HepG2 (cell line): ENCODE measurements at regions not wholly inside any gene's neighbourhood (a gene's known extent, or its start where the extent isn't known, plus 50 kb on each side); places are given as distances from the start of the nearest gene placed in this dataset.

Experiments used
- BCLAF1 ChIP-seq: fragments of 450-650 bp; IDR thresholded peaks from 2 replicates; pipeline ENCODE4 v1.6.1; 2017; ENCODE audit warnings: mild to moderate bottlenecking
- ETV5 ChIP-seq: IDR thresholded peaks from 2 replicates; pipeline ENCODE4 v1.6.1; 2018; ENCODE audit warnings: missing biosample characterization, missing genetic modification reagents, inconsistent platforms, borderline replicate concordance
- GFI1 ChIP-seq: sonication (generic); formaldehyde crosslinking; IDR thresholded peaks from 2 replicates; pipeline ENCODE4 v1.5.0; 2020; ENCODE audit warnings: missing genetic modification reagents, mild to moderate bottlenecking, borderline replicate concordance
- HDAC6 ChIP-seq: fragments of 200-600 bp; sonication (generic); IDR thresholded peaks from 2 replicates; pipeline ENCODE4 v1.7.0; 2017; ENCODE audit warnings: mild to moderate bottlenecking, antibody characterized with exemption, low read length, low read depth
- HINFP ChIP-seq: sonication (generic); formaldehyde crosslinking; IDR thresholded peaks from 2 replicates; pipeline ENCODE4 v1.4.0; 2020; ENCODE audit warnings: low read depth, mild to moderate bottlenecking, missing genetic modification reagents
- HMGA1 ChIP-seq: sonication (generic); formaldehyde crosslinking; conservative IDR thresholded peaks from 2 replicates; pipeline ENCODE4 v1.4.0; 2020; ENCODE audit warnings: missing genetic modification reagents
- NCOA1 ChIP-seq: sonication (generic); formaldehyde crosslinking; IDR thresholded peaks from 2 replicates; pipeline ENCODE4 v1.9.0; 2021; ENCODE audit warnings: missing genetic modification reagents
- NFKBIZ ChIP-seq: IDR thresholded peaks from 2 replicates; pipeline ENCODE4 v1.6.1; 2018; ENCODE audit warnings: missing genetic modification reagents, missing compliant biosample characterization
- RXRB ChIP-seq: IDR thresholded peaks from 2 replicates; pipeline ENCODE4 v1.6.1; 2016; ENCODE audit warnings: borderline replicate concordance, missing genetic modification reagents, missing compliant biosample characterization
- TARDBP ChIP-seq: sonication (generic); formaldehyde crosslinking; IDR thresholded peaks from 2 replicates; pipeline ENCODE4 v1.8.0; 2022; ENCODE audit warnings: mild to moderate bottlenecking, missing genetic modification reagents
- ZFP36 ChIP-seq: fragments of 150-350 bp; IDR thresholded peaks from 2 replicates; pipeline ENCODE4 v1.6.1; 2018; ENCODE audit warnings: borderline replicate concordance, low read length, low read depth; ENCODE audit not compliant: partially characterized antibody
- ZNF317 ChIP-seq: sonication (generic); formaldehyde crosslinking; IDR thresholded peaks from 2 replicates; pipeline ENCODE4 v1.5.0; 2020; ENCODE audit warnings: mild to moderate bottlenecking, missing genetic modification reagents
- ZNF432 ChIP-seq: sonication (generic); formaldehyde crosslinking; IDR thresholded peaks from 2 replicates; pipeline ENCODE4 v1.5.0; 2020; ENCODE audit warnings: missing genetic modification reagents, mild to moderate bottlenecking, borderline replicate concordance
- TF ChIP-seq, protein P1 (sequence below): conservative IDR thresholded peaks from 2 replicates; pipeline ENCODE4 v1.6.1; 2018; ENCODE audit warnings: missing genetic modification reagents
- TF ChIP-seq, protein P2 (sequence below): sonication (generic); formaldehyde crosslinking; IDR thresholded peaks from 2 replicates; pipeline ENCODE4 v1.4.0; 2020; ENCODE audit warnings: missing genetic modification reagents, mild to moderate bottlenecking, borderline replicate concordance
- TF ChIP-seq, protein P3 (sequence below): IDR thresholded peaks from 2 replicates; pipeline ENCODE4 v1.4.0; 2020; ENCODE audit warnings: mild to moderate bottlenecking, missing genetic modification reagents

GRCh38 chr4:123555233-123555806, 158.7 kb downstream of the SPRY1 start (continued):
- no peak for TF ChIP-seq ZFP36
- no peak for TF ChIP-seq NCOA1 (CRISPR knock-in tag)
- TF ChIP-seq, protein P1, sequence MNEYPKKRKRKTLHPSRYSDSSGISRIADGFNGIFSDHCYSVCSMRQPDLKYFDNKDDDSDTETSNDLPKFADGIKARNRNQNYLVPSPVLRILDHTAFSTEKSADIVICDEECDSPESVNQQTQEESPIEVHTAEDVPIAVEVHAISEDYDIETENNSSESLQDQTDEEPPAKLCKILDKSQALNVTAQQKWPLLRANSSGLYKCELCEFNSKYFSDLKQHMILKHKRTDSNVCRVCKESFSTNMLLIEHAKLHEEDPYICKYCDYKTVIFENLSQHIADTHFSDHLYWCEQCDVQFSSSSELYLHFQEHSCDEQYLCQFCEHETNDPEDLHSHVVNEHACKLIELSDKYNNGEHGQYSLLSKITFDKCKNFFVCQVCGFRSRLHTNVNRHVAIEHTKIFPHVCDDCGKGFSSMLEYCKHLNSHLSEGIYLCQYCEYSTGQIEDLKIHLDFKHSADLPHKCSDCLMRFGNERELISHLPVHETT (CRISPR knock-in tag), result 0 out of 2 replicates have a peak, but pooled peaks have one; percentile 35
- 0 out of 2 replicates have a peak, but pooled peaks have one; percentile 51 for TF ChIP-seq HINFP
- TF ChIP-seq GFI1 (CRISPR knock-in tag), result peak; percentile 92
- TF ChIP-seq ZNF317 (CRISPR knock-in tag), result peak; percentile 78; the same call in 1 of the 2 replicates
- TF ChIP-seq, protein P2, sequence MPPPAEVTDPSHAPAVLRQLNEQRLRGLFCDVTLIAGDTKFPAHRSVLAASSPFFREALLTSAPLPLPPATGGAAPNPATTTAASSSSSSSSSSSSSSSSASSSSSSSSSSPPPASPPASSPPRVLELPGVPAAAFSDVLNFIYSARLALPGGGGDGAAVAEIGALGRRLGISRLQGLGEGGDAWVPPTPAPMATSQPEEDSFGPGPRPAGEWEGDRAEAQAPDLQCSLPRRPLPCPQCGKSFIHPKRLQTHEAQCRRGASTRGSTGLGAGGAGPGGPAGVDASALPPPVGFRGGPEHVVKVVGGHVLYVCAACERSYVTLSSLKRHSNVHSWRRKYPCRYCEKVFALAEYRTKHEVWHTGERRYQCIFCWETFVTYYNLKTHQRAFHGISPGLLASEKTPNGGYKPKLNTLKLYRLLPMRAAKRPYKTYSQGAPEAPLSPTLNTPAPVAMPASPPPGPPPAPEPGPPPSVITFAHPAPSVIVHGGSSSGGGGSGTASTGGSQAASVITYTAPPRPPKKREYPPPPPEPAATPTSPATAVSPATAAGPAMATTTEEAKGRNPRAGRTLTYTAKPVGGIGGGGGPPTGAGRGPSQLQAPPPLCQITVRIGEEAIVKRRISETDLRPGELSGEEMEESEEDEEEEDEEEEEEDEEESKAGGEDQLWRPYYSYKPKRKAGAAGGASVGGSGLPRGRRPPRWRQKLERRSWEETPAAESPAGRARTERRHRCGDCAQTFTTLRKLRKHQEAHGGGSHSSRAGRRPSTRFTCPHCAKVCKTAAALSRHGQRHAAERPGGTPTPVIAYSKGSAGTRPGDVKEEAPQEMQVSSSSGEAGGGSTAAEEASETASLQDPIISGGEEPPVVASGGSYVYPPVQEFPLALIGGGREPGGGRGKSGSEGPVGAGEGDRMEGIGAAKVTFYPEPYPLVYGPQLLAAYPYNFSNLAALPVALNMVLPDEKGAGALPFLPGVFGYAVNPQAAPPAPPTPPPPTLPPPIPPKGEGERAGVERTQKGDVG (CRISPR knock-in tag), result peak; percentile 68; the same call in 1 of the 2 replicates
- TF ChIP-seq HMGA1 (CRISPR knock-in tag), result no peak
- TF ChIP-seq BCLAF1, result no peak
- peak; percentile 91 for TF ChIP-seq RXRB
- TF ChIP-seq ZNF432, result no peak
- TF ChIP-seq, protein P3, sequence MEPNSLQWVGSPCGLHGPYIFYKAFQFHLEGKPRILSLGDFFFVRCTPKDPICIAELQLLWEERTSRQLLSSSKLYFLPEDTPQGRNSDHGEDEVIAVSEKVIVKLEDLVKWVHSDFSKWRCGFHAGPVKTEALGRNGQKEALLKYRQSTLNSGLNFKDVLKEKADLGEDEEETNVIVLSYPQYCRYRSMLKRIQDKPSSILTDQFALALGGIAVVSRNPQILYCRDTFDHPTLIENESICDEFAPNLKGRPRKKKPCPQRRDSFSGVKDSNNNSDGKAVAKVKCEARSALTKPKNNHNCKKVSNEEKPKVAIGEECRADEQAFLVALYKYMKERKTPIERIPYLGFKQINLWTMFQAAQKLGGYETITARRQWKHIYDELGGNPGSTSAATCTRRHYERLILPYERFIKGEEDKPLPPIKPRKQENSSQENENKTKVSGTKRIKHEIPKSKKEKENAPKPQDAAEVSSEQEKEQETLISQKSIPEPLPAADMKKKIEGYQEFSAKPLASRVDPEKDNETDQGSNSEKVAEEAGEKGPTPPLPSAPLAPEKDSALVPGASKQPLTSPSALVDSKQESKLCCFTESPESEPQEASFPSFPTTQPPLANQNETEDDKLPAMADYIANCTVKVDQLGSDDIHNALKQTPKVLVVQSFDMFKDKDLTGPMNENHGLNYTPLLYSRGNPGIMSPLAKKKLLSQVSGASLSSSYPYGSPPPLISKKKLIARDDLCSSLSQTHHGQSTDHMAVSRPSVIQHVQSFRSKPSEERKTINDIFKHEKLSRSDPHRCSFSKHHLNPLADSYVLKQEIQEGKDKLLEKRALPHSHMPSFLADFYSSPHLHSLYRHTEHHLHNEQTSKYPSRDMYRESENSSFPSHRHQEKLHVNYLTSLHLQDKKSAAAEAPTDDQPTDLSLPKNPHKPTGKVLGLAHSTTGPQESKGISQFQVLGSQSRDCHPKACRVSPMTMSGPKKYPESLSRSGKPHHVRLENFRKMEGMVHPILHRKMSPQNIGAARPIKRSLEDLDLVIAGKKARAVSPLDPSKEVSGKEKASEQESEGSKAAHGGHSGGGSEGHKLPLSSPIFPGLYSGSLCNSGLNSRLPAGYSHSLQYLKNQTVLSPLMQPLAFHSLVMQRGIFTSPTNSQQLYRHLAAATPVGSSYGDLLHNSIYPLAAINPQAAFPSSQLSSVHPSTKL (CRISPR knock-in tag), result peak; percentile 98
- no peak for TF ChIP-seq HDAC6
- TF ChIP-seq NFKBIZ (CRISPR knock-in tag), result 0 out of 2 replicates have a peak, but pooled peaks have one; percentile 85
- peak; percentile 89 for TF ChIP-seq ETV5 (CRISPR knock-in tag)
- TF ChIP-seq TARDBP (CRISPR knock-in tag), result peak; percentile 93
